Endodermal cell (in vitro differentiated cells): ENCODE measurements at regions not wholly inside any gene's neighbourhood (a gene's known extent, or its start where the extent isn't known, plus 50 kb on each side); places are given as distances from the start of the nearest gene placed in this dataset.
A peak's percentile ranks its signal among the peaks of the same experiment; 100 is the strongest.

Source experiments
- DNase-seq: peaks from one replicate; pipeline ENCODE4 v3.0.0-alpha.2; 2017
- H3K27ac ChIP-seq: 2 replicates; pipeline ENCODE4 v1.5.1; 2013; ENCODE audit warnings: mild to moderate bottlenecking, low read depth, low read length, moderate library complexity
- H3K27me3 ChIP-seq: 2 replicates; pipeline ENCODE4 v1.6.1; 2013; ENCODE audit warnings: mild to moderate bottlenecking, low read length, moderate library complexity; ENCODE audit not compliant: insufficient read depth, control insufficient read depth, poor library complexity, severe bottlenecking
- H3K36me3 ChIP-seq: 2 replicates; pipeline ENCODE4 v1.7.0; 2013; ENCODE audit warnings: mild to moderate bottlenecking, low read length, moderate library complexity; ENCODE audit not compliant: control insufficient read depth, insufficient read depth
- H3K4me1 ChIP-seq: one replicate; pipeline ENCODE4 v1.7.0; 2013; ENCODE audit warnings: low read length; ENCODE audit not compliant: control insufficient read depth, insufficient read depth
- H3K4me3 ChIP-seq: 2 replicates; pipeline ENCODE4 v1.5.1; 2013; ENCODE audit warnings: mild to moderate bottlenecking, low read length, moderate library complexity
- H3K9ac ChIP-seq: 2 replicates; pipeline ENCODE4 v1.6.1; 2013; ENCODE audit warnings: mild to moderate bottlenecking, low read length, moderate library complexity; ENCODE audit not compliant: poor library complexity, severe bottlenecking; ENCODE audit errors: extremely low read depth
- H3K9me3 ChIP-seq: 2 replicates; pipeline ENCODE4 v1.6.1; 2013; ENCODE audit warnings: mild to moderate bottlenecking, low read length, moderate library complexity; ENCODE audit not compliant: control insufficient read depth
- H3K27ac Mint-ChIP-seq: 2 replicates; pipeline ENCODE4 v1.8.0; 2020; ENCODE audit warnings: mixed read lengths
- H3K27me3 Mint-ChIP-seq: 2 replicates; pipeline ENCODE4 v1.8.0; 2021; ENCODE audit warnings: mild to moderate bottlenecking, mixed read lengths; ENCODE audit not compliant: insufficient read depth
- H3K36me3 Mint-ChIP-seq: 2 replicates; pipeline ENCODE4 v1.8.0; 2020; ENCODE audit warnings: low read depth, mixed read lengths
- H3K4me1 Mint-ChIP-seq: 2 replicates; pipeline ENCODE4 v1.8.0; 2020; ENCODE audit warnings: mixed read lengths
- H3K4me3 Mint-ChIP-seq: 2 replicates; pipeline ENCODE4 v1.8.0; 2020; ENCODE audit warnings: mild to moderate bottlenecking, moderate library complexity, mixed read lengths
- H3K9me3 Mint-ChIP-seq: 2 replicates; pipeline ENCODE4 v1.8.0; 2020; ENCODE audit warnings: mild to moderate bottlenecking, mixed read lengths
- WGBS, 2 experiments: methylation state at CpG; one replicate each; pipeline versions ENCODE4 v1.1.5 to v1.1.7; 2013; ENCODE audit warnings: missing lambda C conversion rate in 2 of 2, mixed read lengths in 1 of 2; ENCODE audit not compliant: insufficient coverage in 1 of 2, insufficient read length in 1 of 2; 5-methylcytosine and 5-hydroxymethylcytosine counted together
- TF ChIP-seq, protein P1 (sequence below): fragments of 200-600 bp; sonication (generic); conservative IDR thresholded peaks from 2 replicates; pipeline ENCODE4 v1.5.0; 2021; ENCODE audit warnings: antibody characterized with exemption, mild to moderate bottlenecking

DNA sequence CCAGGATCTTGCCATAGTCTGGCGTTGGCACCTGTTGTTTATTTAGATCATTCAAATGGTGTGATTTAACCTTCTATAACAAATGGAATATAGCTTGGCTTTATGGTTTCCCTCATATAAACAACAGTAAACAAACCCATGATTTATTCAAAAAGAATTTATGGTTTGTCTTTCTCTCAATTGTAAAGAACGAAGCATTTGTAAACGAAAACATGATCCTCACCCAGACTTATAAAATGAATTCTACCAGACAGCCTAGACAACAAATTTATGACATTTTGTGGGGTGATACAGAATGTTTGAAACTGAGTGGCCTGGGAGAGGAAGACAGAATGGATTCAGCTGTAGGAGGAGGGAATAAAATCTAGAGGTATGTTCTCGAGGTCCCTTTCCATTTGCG, 66.1 kb upstream of the PTGFR start:
- no peaks in the 10 kb centered on the region for H3K4me1 ChIP-seq
- H3K4me3 Mint-ChIP-seq: no peak overlapping the region
- H3K27ac ChIP-seq: no peak overlapping the region
- no peak for DNase-seq
- WGBS, 2 experiments: 96% methylated on average over 5 of the region's 5 CpGs; no CpG with 5 or more reads in 1 of the 2 experiments
- no peaks in the 10 kb centered on the region for H3K27me3 Mint-ChIP-seq
- no peak overlapping the region for H3K9ac ChIP-seq
- H3K4me1 Mint-ChIP-seq: no peaks in the 10 kb centered on the region
- no peaks in the 10 kb centered on the region for H3K36me3 Mint-ChIP-seq
- H3K4me3 ChIP-seq: no peak overlapping the region
- H3K9me3 Mint-ChIP-seq: no peaks in the 10 kb centered on the region
- no peaks in the 10 kb centered on the region for H3K9me3 ChIP-seq
- H3K27ac Mint-ChIP-seq: no peak overlapping the region
- no peaks in the 10 kb centered on the region for H3K36me3 ChIP-seq
- no peaks in the 10 kb centered on the region for H3K27me3 ChIP-seq
- TF ChIP-seq, protein P1, sequence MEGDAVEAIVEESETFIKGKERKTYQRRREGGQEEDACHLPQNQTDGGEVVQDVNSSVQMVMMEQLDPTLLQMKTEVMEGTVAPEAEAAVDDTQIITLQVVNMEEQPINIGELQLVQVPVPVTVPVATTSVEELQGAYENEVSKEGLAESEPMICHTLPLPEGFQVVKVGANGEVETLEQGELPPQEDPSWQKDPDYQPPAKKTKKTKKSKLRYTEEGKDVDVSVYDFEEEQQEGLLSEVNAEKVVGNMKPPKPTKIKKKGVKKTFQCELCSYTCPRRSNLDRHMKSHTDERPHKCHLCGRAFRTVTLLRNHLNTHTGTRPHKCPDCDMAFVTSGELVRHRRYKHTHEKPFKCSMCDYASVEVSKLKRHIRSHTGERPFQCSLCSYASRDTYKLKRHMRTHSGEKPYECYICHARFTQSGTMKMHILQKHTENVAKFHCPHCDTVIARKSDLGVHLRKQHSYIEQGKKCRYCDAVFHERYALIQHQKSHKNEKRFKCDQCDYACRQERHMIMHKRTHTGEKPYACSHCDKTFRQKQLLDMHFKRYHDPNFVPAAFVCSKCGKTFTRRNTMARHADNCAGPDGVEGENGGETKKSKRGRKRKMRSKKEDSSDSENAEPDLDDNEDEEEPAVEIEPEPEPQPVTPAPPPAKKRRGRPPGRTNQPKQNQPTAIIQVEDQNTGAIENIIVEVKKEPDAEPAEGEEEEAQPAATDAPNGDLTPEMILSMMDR: no peak

DNA sequence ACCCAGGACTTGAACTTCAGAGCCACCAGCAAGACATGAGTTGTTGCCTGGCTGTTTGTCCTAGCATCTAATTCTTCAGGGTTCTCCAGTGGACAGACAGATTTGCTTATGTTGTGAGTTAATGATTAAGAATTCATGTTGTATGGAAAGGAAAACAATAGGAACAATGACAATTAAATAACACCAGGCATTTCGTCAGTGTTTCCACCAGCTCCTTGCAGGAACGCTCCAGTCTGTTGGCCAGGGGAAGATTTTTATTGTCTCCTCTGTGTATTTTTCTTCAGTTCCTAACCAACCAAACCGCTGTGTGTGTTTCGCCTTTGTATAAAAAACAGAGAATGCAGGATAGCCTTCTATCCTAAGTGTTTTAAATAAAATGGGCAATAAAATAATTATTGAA, 64.4 kb upstream of the PTGFR start:
- Mint-ChIP-seq H3K27ac (no peak overlapping the region), H3K9me3 (no peaks in the 10 kb centered on the region), H3K36me3 (no peaks in the 10 kb centered on the region), H3K27me3 (no peaks in the 10 kb centered on the region), H3K4me1 (no peaks in the 10 kb centered on the region), H3K4me3 (no peak overlapping the region)
- no peak for DNase-seq
- Histone ChIP-seq H3K9me3 (no peaks in the 10 kb centered on the region), H3K36me3 (no peaks in the 10 kb centered on the region), H3K27ac (peak overlapping the region; percentile 55), H3K27me3 (no peaks in the 10 kb centered on the region), H3K9ac (no peak overlapping the region), H3K4me1 (no peaks in the 10 kb centered on the region), H3K4me3 (no peak overlapping the region)
- TF ChIP-seq, protein P1: no peak
- 92% methylated on average over 4 of the region's 4 CpGs; no CpG with 5 or more reads in 1 of the 2 experiments for WGBS, 2 experiments

DNA sequence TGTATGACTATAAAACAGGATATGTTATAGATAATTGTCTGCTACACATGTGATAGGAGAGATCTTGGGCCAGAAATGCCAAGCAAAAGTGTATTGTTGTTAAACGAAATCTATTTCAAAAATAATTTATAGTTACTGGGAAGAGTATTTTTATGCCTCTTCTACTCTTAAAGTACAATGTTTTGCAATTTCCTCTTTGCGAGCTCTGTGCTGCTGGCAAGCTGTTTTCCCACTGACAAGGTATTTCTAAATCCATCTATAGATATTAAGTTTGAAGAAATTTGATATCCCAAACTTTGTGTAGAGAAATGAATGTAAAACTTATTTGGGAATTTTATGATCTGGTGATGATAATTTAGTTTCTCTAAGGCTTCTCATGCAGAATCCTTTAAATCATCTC, 63.3 kb upstream of the PTGFR start:
- Histone ChIP-seq H3K36me3 (no peaks in the 10 kb centered on the region), H3K4me3 (no peak overlapping the region), H3K9me3 (no peaks in the 10 kb centered on the region), H3K27me3 (no peaks in the 10 kb centered on the region), H3K27ac (no peak overlapping the region), H3K9ac (no peak overlapping the region), H3K4me1 (no peaks in the 10 kb centered on the region)
- H3K4me1 Mint-ChIP-seq: no peaks in the 10 kb centered on the region
- no peaks in the 10 kb centered on the region for H3K27me3 Mint-ChIP-seq
- TF ChIP-seq, protein P1: no peak
- H3K4me3 Mint-ChIP-seq: no peak overlapping the region
- no peaks in the 10 kb centered on the region for H3K9me3 Mint-ChIP-seq
- H3K27ac Mint-ChIP-seq: no peak overlapping the region
- DNase-seq: no peak
- H3K36me3 Mint-ChIP-seq: no peaks in the 10 kb centered on the region
- 100% methylated on average over 1 of the region's 2 CpGs; no CpG with 5 or more reads in 1 of the 2 experiments for WGBS, 2 experiments
